GM12878 (cell line): ENCODE measurements at regions not wholly inside any gene's neighbourhood (a gene's known extent, or its start where the extent isn't known, plus 50 kb on each side); places are given as distances from the start of the nearest gene placed in this dataset.

Experiments
- CREB1 ChIP-seq: IDR thresholded peaks from 2 replicates; pipeline ENCODE4 v1.6.1; 2012; ENCODE audit warnings: low read depth, mild to moderate bottlenecking, inconsistent platforms
- IKZF1 ChIP-seq: fragments of 450-650 bp; conservative IDR thresholded peaks from 2 replicates; pipeline ENCODE4 v1.6.1; 2017; ENCODE audit warnings: antibody characterized with exemption, mild to moderate bottlenecking
- POLR2A ChIP-seq: IDR thresholded peaks from 2 replicates; pipeline ENCODE4 v1.6.1; 2011; ENCODE audit warnings: low read depth, mild to moderate bottlenecking, low read length
- POLR2AphosphoS5 ChIP-seq: IDR thresholded peaks from 2 replicates; pipeline ENCODE4 v1.6.1; 2011; ENCODE audit warnings: mild to moderate bottlenecking, low read length, inconsistent platforms
- TF ChIP-seq, protein P1 (sequence below): IDR thresholded peaks from 2 replicates; pipeline ENCODE4 v1.6.1; 2011; ENCODE audit warnings: mild to moderate bottlenecking, low read depth, low read length, moderate library complexity; ENCODE audit not compliant: insufficient replicate concordance

- TF ChIP-seq, protein P1, sequence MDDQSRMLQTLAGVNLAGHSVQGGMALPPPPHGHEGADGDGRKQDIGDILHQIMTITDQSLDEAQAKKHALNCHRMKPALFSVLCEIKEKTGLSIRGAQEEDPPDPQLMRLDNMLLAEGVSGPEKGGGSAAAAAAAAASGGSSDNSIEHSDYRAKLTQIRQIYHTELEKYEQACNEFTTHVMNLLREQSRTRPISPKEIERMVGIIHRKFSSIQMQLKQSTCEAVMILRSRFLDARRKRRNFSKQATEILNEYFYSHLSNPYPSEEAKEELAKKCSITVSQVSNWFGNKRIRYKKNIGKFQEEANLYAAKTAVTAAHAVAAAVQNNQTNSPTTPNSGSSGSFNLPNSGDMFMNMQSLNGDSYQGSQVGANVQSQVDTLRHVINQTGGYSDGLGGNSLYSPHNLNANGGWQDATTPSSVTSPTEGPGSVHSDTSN: no peak
- TF ChIP-seq CREB1 (no peak), IKZF1 (no peak), POLR2A (no peak), POLR2AphosphoS5 (no peak)
These were observed 101.5 kb downstream of the UNC5CL start for GRCh38 chr6:40937491-40937890.
